HuH-7.5 (cell line): ENCODE measurements at regions not wholly inside any gene's neighbourhood (a gene's known extent, or its start where the extent isn't known, plus 50 kb on each side); places are given as distances from the start of the nearest gene placed in this dataset.
"Not testable (repeated sequence)": the region's sequence is repeated elsewhere in the genome, so short reads cannot be mapped to it uniquely, and the experiment has no call there.

ENCODE experiments used
- DNase-seq: peaks from one replicate; pipeline ENCODE4 v3.0.0; 2011; ENCODE audit warnings: low spot score

DNA sequence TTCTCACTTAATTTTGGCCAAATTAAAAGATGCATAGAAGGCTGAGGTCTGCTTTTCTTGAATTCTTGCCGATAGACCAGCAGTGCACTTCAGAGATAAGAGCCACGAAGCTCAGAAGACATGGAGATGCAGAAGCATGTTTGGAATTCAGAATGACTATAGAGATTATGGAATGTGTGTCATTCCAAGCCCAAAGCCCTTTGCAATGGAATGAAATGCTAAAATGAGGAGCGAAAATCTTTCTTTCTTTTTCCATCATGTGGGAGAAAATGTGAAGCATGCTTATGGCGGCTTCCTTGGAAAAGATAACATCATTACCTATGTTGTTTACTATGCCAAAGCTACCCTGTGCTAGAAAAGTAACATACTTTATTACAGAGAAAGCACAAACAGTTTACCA lies 257.0 kb upstream of the RNF32 start:
- DNase-seq = no peak

- DNase-seq = no peak
These were observed 260.3 kb upstream of the RNF32 start for GRCh38 chr7:156380261-156380660.

DNA sequence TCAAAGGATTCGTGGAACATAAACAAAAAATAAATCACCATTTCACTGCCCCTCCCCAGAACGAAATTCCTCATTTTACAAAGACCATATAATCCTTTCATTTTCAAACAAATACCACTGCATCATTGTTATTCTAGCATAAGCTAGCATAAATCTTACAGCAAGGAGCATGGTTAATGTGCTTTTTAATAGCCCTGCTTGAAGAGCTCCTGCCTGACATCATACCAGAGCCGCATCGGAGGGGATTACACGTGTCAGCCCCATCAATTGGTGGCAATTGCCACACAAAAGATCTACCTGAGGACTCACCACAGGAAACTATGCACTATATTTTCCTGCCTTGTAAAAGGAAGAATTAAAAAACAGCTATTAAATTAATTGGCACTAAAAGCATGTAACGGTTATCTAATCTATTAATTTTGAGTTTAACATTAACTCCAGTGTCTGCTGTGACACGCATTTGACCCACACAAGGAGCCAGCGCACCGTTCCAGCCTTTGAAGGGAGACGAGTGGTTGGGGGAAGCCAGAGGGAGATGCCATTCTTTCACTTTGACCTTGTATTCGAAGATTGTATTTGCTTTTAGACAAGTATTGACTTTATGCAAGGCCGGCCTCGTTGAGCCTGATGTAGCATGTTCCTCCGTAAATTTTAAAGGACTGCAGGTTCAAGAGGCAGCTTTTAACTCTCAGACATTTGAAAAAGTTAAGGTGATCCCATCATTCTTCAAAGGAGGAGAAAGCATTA lies 261.1 kb upstream of the RNF32 start:
- DNase-seq = no peak

DNA sequence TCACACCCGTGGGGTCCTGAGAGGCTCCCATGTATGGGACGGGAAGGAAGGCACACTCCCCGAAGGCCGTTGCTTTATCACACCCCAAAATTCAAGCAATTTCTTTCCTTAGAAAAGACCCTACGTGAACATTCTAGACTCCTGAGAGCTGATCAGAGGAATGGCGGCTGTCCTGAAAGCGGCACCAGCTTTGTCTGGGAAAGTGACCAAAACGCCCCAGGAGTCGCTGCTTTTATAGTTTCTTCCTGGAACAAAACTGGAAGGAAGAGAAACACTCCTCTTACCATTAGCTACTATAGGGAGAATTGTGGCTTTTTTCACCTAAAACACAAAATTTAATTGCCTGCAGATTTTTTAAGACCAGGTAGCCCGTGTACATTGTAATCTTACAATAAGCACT lies 261.8 kb upstream of the RNF32 start:
- DNase-seq = no peak

DNA sequence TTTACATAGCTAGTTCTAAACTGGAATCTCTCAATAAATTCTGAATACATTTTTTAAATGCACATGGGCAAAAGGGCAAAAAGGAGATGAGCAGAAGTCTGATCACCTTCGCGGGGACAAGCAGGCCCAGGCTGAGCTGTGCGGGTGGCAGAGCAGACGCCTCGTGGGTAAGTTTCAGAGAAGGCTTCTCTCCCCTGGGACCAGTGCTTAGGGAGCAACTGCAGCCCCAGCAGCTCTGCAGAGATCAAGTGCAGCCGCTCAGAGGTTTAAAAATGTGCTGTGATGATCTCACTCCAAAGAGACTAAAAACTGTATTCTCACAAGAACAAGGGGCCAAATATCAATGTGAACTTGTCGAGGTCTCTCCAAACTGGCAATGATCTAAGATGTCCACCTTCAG lies 264.3 kb upstream of the RNF32 start:
- DNase-seq = no peak

DNA sequence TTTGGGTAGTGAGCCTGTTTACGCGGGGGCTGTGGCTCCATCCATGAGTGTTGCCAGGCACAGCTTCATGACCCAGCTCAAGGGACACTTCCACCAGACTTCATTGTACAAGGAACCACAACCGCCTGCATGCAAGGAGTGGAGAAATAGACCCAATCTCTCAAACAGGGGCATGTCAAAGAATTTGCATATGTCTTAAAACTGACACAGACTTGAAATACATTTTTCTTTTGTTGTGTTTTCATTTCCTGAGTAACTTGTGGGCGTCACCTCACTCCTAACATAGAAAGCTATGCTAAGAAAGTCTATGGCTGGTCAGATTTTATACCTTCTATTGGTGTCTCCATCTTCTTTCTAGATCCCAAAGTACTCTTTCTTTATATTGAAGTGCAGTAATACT lies 266.2 kb upstream of the RNF32 start:
- DNase-seq = no peak

- not testable (repeated sequence) for DNase-seq
These were observed 270.6 kb upstream of the RNF32 start for GRCh38 chr7:156369929-156370328.

- no peak for DNase-seq
These were observed 272.3 kb upstream of the RNF32 start for GRCh38 chr7:156368053-156368843.

- DNase-seq = no peak
These were observed 276.8 kb upstream of the RNF32 start for GRCh38 chr7:156363751-156364150.

GRCh38 chr7:156360835-156361234 lies 279.7 kb upstream of the RNF32 start:
- no peak for DNase-seq

- DNase-seq = no peak
These were observed 284.0 kb upstream of the RNF32 start for GRCh38 chr7:156356551-156356950.

GRCh38 chr7:156353352-156353751 lies 287.2 kb upstream of the RNF32 start:
- DNase-seq = no peak

- DNase-seq = not testable (repeated sequence)
These were observed 292.8 kb upstream of the RNF32 start for GRCh38 chr7:156347703-156348248.

DNA sequence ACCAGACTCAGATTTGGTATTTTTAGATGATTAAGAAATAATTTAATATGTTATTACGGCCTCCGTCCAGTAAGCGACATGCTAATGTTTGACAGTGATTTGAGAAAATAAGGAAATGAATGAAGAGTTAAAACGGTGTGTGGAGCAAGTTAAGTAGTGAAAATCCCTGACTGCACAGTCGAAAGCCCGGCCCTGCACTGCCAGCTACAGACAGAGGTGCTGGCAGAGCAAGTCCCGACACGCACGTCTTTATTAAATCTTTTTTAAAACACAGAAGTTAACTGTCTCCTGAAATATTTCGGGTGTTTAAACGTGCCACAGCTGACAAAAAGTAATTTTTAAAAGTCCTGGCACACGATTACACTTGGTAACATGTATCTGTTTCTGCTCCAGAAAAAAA lies 293.4 kb upstream of the RNF32 start:
- DNase-seq = no peak

DNA sequence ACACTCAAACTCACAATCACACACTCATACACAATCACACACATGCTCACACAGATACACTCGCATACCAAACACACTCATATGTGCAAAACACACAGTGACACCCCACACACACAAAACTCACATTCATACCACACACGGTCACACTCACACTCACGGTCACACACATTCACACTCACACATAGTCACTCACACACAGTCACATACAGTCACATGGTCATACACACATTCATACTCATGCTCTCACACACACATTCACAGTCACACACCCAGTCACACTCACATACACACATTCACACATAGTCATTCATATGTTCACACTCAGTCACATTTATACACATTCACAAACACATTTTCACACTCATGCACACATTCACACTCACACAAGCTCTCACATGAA lies 296.0 kb upstream of the RNF32 start:
- no peak for DNase-seq

- DNase-seq = no peak
These were observed 305.9 kb upstream of the RNF32 start for GRCh38 chr7:156334636-156335035.

GRCh38 chr7:156327916-156328315 lies 312.7 kb upstream of the RNF32 start:
- DNase-seq = no peak

GRCh38 chr7:156327474-156327873 lies 313.1 kb upstream of the RNF32 start:
- no peak for DNase-seq

GRCh38 chr7:156324201-156324600 lies 316.4 kb upstream of the RNF32 start:
- no peak for DNase-seq

DNA sequence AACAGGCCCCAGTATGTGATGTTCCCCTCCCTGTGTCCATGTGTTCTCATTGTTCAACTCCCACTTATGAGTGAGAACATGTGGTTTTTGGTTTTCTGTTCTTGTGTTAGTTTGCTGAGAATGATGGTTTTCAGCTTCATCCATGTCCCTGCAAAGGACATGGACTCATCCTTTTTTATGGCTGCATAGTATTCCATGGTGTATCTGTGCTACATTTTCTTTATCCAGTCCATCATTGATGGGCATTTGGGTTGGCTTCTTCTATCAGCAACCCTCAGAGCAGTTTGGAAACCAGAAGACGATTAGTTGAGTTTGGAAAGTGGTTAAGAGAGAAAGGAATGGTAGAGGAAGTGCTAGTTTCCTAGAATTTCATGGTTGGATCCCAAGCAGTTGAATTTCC lies 319.1 kb upstream of the RNF32 start:
- DNase-seq = not testable (repeated sequence)

DNA sequence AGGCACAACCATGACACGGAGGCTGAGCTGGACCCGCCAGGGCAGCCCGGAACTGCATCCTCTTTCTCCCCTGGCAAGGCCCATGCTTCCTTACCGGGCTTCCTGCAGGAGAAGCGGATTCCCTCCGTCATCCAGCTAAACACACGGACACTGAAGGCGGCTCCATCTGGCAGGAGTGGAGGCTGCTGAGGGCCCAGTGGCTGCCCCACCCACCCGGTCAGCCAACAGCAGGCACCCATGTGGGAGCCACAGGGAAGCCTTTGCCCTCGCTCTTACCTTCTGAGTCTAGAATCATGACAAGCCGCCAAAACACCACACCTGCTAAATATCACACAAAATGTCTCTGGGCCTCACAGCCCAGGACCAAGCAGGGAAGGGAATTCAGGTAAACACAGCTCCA lies 321.6 kb upstream of the RNF32 start:
- DNase-seq = no peak

- no peak for DNase-seq
These were observed 322.1 kb upstream of the RNF32 start for GRCh38 chr7:156318426-156318825.

DNA sequence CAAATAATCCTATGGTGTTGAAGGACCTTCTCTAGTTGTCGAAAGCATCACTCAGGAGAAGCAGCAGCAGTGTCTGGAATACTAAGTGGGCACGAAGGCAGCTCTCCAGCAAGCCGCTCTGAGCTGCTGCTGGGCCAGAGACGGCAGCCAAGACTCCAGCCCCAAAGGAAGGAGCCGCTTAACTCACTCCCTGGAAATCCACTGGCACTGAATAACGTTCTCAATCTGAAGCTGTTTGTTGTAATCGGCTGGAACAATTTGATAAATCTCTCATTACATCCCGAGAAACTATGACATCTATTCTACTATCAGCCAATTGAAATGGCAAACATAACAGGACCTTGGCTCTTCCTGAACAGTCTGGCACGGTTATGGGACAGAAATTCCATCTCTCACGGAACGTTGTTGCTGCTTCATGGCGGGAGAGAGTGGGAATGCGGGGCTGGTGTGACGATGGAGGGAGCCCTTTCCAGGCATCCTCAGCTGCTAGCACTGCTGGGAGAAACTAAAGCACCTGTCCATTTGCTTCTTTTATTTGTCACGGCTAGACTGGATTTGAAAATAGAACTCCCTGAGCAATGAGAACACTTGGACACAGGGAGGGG lies 331.5 kb upstream of the RNF32 start:
- no peak for DNase-seq
